GM13977 (cell line): ENCODE measurements at regions not wholly inside any gene's neighbourhood (a gene's known extent, or its start where the extent isn't known, plus 50 kb on each side); places are given as distances from the start of the nearest gene placed in this dataset.

Experiments used
- DNase-seq: peaks from one replicate; pipeline ENCODE4 v3.0.0; 2012; ENCODE audit warnings: low spot score
- in situ Hi-C: fragments of 300-500 bp; cut with MboI; formaldehyde crosslinking; loops from one replicate; pipeline ENCODE4 v1.12.0; 2022; ENCODE audit warnings: low sequenced_read_pairs, low pct_unique_long_range_greater_than_20kb, mixed read lengths, inconsistent platforms; ENCODE audit not compliant: unreplicated experiment
- TF ChIP-seq, protein P1 (sequence below): IDR thresholded peaks from 2 replicates; pipeline ENCODE4 v1.5.1; 2012; ENCODE audit warnings: mild to moderate bottlenecking, control low read depth; ENCODE audit not compliant: insufficient read depth; ENCODE audit errors: extremely low read depth, missing control alignments

- in situ Hi-C loops: no loop called here
- DNase-seq: no peak
- TF ChIP-seq, protein P1, sequence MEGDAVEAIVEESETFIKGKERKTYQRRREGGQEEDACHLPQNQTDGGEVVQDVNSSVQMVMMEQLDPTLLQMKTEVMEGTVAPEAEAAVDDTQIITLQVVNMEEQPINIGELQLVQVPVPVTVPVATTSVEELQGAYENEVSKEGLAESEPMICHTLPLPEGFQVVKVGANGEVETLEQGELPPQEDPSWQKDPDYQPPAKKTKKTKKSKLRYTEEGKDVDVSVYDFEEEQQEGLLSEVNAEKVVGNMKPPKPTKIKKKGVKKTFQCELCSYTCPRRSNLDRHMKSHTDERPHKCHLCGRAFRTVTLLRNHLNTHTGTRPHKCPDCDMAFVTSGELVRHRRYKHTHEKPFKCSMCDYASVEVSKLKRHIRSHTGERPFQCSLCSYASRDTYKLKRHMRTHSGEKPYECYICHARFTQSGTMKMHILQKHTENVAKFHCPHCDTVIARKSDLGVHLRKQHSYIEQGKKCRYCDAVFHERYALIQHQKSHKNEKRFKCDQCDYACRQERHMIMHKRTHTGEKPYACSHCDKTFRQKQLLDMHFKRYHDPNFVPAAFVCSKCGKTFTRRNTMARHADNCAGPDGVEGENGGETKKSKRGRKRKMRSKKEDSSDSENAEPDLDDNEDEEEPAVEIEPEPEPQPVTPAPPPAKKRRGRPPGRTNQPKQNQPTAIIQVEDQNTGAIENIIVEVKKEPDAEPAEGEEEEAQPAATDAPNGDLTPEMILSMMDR: no peak
Measured at GRCh38 chr10:30233186-30233959, 115.7 kb downstream of the MTPAP start.

DNA sequence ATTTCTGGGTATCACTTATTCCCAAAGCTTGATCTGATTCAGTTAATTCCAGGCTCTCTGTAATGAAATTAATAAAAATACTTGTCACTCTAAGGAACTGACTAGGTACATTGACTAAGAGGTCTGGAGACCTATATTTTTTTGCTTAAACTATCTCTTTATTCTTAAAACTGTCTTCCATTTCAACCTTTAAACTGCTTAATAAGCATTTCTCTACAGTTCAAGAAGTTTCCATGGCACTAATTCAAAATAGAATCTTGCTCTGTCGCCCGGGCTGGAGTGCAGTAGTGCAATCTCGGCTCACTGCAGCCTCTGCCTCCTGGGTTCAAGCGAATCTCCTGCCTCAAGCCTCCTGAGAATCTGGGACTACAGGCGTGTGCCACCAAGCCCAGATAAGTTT lies 117.4 kb downstream of the MTPAP start:
- no peak for DNase-seq
- TF ChIP-seq, protein P1: no peak
- in situ Hi-C loops: no loop called here

DNA sequence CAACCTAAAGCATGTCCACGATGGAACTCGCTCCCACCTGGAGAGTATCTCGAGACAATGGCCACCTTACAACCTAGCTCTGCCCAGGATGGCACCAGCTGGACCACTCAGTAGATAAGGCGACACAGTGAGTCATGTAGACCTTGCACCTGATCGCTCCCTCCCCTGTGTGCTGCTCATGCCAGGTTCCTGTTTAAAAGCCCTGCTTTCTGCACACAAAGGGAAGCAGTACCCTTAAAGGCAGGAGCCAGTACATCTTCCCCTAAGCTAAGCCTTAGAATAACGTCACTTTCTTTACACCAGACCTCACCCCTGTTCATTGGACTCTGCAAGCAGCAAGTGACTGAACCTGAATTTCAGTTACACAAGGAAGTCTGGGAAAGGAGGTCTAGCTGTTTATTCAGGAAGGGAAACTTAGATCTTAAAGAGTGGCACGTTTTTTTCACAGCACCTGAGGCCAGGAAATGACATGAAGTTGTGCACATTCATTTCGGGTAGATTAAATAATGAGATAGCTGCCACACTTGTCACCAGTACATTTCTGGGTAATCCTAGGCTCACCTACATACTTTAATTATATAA lies 117.9 kb downstream of the MTPAP start:
- in situ Hi-C loops: no loop called here
- TF ChIP-seq, protein P1: no peak
- DNase-seq: no peak

DNA sequence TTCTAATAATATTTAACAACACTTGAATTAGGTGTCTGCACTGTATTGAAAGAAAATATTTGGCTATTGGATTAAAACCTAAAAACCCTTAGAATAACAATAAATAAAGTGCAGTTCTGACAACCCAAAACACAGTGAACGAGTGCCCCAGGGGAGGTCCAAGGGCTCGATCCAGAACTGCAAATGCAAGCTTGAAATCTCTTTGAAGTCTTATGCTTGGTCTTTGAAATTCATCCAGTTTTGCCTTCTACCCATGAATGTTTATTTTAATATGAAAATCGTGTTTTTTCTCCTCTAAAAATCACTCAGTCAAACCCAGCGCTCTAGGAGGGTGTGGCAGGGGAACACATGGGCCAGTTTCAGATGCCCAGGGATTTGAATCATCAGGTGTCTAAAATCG lies 119.5 kb downstream of the MTPAP start:
- in situ Hi-C loops: no loop called here
- DNase-seq: no peak
- TF ChIP-seq, protein P1: no peak

DNA sequence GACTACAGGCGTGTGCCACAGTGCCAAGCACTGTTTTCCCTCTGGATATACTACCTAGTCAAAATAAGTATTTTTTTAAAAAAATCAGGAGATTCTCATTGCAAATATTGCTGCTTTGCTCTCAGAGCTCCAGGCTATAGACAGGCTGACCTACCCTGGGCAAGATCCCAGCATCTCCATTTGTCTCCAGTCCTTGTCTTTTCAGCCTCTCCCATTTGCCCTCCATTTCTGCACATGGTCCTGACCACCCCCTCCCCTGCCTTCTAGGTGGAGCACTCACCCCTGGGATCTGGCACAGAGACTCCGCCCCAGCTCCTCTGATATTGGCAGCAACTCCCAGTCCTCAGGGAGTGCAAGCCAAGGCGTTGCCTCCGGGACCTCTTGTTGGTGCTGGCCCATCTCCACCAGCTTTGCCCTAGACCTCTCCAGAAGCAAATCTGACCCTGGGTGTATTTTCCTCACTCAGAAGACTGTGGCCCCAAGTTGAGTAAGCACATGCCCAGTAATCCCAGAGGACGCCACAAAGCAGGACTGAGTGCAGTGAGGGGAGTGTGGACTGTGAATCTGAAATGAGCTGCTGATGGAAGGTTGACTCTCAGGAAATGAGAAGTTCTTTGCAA lies 120.6 kb downstream of the MTPAP start:
- DNase-seq: no peak
- in situ Hi-C loops: no loop called here
- TF ChIP-seq, protein P1: no peak

- in situ Hi-C loops: no loop called here
Measured at GRCh38 chr10:30227481-30227880, 121.6 kb downstream of the MTPAP start.

More at GRCh38 chr10:30227481-30227880, 121.6 kb downstream of the MTPAP start:
- TF ChIP-seq, protein P1: no peak
- DNase-seq: no peak
